GM21526 (cell line): ENCODE measurements at regions not wholly inside any gene's neighbourhood (a gene's known extent, or its start where the extent isn't known, plus 50 kb on each side); places are given as distances from the start of the nearest gene placed in this dataset.

Experiments
- ATAC-seq: cut with Tn5 transposase; IDR thresholded peaks from one replicate; pipeline ENCODE4 v1.9.1; 2021; ENCODE audit warnings: moderate library complexity; ENCODE audit not compliant: unreplicated experiment, low FRiP score

DNA sequence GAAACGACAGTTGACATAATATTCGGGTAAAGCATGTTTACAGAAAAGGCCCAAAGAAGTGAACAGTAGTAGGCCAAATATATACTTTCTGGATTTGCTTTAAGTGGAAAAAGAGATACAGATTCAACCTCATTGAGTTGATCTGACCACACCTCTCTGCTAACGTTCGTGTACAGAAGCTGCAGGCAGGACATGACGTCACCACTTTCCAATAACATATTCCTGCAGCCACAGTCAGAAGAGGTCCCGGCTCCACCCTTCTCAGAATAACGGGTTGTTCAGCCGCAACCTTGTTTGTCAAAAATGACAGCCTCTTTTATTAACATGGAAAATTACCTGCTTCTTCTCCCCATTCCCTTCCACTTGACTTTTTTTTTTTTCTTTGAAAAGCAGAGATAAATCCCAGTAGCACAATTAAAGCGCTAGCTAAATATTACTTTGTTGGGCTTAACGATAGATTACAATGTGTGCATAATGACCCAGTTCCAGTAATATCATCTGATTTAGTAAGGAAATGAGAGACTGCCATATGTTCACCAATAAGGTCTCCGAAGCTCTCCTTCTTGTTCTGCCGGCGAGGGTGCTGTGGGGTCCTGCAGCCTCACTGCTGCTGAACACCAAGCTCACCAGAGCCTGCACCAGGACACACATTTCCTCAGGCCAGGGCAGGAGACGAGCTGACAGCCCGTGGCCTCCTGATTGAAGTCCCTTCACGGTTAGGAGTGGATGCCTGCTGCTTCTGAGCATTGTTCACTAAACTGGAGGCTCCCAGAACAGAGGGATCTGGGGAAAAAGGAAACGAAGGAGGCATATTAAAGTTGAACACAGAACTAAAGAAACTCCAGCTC lies 451.0 kb upstream of the SALL3 start:
- no peak for ATAC-seq

DNA sequence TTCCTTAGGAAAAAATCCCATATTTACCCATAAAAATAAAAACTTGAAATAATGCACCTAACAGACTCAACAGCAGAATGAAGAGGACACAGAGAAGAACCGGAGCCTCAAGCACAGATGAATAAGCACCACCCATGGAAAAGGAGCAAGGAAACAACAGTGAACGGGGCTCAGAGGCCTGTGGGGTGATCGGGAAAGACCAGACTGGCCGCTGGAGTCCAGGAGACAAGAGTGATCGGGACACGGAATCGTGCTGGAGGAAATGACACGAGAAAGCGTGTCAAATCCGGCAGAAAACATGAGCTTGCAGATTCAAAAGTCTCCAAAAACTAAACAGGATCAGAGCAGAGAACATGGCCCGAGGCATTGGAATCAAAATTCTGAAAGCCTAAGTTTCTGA lies 448.0 kb upstream of the SALL3 start:
- ATAC-seq: no peak

DNA sequence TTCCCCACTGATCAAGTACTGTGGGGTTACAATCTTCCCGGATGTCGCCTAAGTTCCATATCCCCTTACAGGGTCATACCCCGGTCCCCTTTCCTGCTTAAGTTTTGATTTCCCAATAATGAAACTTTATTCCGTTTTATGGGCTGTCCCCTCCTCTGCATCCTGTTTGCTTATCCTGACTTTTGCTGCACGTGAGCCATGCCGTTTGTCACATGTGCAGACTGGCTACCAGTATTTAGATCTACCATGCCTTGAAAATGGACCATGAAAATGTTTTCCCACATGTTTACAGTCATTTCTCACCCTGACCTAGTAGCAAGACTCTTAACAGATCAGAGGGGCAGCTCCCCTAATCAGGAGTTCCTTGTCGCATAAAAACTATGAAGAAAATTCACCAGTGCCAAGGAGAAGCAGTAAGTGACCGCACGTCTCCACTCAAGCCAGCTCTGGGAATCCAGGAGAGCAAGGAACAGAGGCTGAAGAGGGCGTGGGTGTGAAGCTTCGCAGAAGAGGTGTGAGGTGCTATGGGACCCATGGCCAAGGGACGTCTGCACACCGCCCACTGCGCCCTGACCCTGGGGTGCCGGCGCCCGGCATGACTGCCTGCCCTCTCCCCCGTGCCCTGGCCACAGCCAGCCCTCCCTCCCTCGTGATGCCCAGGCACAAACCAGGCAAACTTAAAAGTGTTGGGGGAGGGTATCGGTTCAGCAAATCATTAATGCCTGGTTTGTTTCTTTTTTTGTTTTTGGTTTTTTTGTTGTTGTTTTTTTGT lies 440.8 kb upstream of the SALL3 start:
- no peak for ATAC-seq

DNA sequence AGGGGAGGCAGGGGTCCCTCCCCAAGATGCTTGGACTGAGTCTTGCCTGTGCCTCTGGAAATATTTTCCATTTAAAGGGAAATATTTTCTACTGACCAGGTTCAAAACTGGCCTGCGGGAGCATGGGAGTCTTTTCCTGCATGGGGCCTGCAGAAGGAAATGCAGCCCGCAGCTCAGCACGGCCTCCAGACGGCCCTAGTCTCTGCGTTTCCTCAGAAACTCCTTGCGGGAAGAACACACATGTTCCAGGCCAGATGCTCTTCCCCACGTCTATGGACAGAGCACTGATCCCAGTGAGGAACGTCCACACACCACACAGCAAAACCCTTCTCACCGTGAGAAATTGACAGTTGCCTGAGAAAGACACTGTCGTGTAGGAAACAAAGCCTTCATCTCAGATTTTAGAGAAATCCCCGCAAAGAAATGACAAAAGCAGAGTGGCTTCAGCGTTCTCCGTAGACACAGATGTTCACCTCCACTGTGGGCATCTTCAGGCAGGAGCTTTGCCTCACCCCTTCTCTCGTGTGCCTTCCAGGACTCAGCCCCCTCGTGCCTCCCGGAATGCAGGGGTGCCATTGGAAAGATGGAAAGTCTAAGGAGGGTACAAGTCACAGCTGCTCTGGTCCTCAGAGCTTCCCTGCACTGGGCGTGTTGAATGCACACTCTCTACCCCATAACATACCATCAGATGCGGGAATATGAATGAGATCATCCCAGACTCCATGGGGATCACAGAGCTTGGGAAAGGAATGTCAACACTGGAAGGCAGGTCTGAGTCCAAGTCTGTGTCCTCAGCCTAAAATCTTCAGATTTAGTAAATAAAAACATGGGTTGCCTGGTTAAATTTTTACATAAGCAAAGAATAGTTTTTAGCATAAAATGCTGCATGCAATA lies 438.7 kb upstream of the SALL3 start:
- ATAC-seq: no peak

DNA sequence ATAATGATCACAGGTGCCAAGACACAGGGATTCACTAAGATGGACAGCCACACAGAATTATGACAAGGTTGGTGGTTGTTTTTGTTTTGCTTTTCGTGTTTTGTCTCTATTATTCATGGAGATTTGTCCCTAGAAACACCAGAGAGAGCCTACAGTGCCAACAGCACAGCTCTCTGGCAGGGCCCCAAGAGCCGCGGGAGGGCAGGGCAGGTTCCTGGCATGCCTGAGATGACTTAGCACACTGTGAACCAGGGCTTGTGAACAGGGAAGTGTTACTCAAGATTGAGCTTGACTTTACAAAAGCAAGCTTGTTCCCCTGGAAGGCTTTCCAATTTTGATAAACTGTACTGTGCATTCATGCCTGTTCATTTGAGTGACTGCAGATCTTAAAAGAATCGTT lies 437.4 kb upstream of the SALL3 start:
- ATAC-seq: no peak

DNA sequence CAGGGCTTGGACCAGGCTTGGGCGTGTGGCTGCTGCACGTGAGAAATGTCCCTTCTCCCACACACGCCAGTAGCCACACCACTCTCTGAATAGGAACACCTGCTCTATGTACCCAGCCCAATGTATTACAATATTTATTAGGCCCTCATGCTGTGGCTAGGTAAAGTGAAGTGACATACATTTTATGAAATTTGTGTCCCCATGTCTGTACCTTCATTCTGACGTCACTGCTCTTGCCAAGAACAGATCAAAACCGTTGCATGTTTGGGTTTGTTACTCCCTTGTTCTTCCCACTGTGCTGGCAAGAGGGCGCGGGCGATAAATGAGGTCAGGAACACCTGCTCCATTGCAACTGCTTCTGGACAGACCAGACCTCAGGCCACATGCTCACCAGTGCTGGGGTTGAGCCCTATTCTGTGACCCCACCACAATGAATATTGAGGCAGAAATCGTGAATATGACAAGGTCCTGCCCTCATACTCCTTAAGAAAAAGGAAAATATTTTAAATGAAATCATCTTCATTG lies 436.4 kb upstream of the SALL3 start:
- ATAC-seq: no peak

DNA sequence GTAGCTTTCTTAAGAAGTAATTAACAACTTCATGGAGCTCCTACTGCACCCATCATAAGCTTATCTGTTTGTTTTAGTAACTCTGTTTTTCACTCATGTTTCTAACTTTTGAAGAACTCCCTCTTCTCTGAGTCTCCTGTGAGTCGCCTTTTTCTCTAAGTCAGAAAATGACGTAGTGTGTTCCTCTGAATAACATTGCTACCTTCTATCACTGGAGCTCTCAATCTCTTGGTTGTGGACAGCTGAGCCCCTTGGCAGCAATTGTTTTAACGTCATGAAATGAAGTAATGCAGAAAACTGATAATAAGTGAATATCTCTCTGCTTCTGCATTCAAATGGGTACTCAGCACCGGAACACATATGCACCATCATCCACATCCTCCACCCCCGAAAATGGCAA lies 433.3 kb upstream of the SALL3 start:
- ATAC-seq: no peak

DNA sequence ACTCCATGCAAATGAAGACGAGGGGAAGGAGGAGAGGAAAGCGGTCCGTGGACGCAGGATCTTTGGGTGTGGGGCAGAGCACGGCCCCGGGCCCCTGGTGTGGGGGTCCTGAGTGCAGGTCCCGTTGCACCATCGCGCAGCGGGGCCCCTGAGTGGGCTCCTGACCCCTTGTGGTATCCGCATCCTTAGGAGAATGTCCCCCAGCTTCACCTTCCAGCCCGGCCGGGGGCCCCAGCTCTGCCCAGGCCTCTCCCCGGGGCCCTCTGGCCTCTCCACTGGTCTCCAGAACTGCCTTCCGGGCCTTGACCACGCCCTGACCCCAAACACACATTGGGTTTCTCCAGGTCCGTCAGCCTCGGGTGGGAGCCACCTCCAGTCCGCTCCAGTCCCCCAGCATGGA lies 431.8 kb upstream of the SALL3 start:
- no peak for ATAC-seq

DNA sequence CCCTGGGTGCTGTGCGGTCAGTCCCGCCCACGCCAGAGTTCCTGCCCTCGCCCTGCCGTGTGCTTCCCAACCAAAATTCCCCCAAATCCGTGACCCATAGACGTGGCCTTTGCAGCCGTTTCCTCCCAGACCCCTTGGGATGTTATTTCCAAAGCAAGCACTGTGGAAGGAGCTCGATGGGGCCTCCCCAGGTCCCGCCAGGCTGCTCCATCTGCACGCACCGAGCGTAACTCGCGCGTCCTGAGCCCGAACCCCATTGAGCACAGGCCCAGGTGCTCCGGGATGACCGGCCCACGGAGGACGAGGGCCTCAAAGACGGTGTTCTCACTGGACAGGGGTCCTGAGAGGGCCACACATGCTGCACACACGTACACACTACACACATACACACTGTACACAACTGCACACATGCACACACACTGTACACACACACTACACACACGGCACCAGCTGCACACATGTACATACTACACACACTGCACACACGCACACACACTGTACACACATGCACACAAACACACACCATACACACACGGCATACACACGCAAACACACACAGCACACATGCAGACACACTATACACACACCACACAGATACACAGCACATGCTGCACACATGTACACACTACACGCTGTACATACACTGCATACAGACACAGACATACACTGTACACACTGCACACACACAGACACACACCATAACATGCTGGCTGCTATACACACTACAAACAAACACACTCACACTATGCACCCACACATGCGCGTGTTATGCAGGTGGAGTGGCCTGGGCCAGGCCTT lies 431.2 kb upstream of the SALL3 start:
- ATAC-seq: no peak

DNA sequence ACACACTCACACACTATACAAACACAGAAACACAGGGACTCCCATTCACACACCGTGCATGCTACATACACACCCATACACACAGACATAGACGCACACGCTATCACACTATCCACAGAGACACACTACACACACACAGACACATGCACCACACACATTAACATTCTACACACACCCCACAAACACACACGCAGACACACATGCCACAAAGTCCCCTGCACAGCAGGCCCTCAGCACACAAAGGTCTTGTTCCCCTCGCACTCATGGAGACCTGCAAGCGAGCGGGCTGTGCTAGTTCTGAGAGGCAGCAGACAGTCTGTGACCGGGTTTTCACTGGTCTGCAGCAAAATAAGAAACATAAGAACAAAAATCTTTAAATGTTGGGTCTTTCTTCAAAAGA lies 429.6 kb upstream of the SALL3 start:
- no peak for ATAC-seq

DNA sequence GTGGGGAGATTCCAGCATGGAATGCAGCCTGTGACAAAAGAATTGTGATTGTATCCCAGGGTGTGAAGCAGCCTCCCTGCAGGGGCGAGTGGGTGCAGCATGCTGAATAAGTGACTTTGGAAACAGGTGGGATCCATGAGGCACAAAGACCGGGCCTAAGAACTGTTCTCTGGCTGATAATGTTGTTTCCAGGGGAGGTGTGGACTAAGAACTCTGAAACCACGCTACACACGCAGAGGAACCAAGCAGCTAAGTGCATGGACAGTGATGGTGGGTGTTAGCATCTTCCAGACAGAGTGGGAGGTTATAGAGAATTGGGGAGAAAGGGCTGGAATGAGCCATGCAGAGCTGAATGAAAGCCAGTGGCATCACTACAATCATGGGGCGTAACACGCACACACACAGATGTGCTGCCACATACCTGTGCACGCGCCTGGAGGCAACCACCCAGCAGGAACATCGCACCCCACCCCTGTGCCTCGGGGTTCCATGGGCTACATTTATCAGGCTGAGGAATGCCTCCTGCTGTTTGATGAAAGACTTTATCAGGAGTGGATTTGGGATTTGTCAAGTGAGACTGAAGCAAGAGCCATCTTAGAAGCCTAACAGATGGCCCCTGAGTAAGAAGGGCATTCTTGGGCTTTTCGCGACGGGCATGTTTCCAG lies 424.5 kb upstream of the SALL3 start:
- no peak for ATAC-seq

DNA sequence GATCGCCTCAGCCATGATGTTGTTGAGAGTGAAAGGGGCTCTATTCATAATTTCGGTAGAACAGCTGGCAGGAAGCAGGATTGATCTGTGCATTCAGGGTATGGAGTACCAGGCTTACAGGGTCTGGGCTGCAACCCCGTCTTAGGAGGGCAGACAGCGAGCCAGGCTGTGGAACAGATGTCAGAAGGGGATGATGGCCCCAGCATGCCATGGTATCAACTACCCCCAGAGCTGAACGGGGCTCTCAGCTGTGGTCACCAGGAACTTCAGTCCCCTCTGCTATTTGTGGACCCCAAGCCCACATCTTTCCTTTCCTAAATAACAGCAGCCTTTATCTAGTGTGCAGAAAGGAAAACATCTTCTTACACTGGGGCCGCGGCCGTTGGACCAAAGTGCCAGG lies 422.2 kb upstream of the SALL3 start:
- no peak for ATAC-seq

DNA sequence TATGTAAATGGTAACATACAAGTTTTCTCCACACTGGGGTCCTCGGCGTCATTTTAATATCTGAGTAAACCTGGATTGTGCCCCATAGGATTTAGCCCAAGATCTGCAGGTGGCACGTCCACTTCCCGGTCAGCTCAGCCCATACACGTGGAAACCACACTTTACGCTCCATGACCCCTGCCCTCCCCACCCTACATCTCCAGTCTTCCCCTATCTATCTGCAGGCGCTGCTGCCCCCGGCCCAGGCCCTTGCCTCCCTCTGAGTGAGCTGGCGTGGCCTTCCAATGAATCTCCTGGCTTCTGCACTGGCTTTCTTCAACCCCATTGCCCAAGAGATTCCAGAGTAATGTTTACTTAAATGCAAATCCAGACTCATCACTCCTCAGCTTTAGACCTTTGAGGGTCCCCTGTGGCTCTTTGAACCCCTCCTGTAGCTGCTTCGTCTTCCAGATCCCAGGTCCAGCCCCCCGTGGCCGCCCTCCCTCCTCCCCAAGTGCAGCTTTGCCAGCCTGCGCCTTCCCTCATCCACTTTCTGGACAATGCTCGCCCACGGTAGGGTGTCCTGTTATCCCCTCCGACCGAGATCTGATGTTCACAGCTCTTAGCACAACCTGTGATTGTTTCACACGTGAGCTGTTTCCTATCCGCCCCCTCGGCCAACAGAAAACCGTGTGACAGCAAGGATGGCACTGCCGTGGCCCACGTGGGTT lies 421.4 kb upstream of the SALL3 start:
- ATAC-seq: no peak

DNA sequence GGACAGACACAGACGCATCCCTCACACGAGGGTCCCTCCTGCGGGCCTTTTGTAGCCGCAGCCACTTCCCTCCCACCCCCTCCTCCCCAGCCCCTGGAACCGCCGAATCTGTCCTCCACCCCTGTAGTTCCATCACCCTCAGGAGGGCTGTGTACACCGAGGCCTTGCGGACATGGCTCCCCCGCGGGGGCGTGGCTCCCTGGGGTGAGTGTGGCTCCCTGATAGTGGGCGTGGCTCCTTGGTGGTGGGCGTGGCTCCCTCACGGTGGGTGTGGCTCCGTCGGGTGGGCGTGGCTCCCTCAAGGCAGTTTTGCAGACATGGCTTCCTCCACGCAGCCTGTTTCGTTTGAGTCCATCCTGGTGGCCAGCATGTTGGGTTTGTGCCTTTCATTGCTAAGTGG lies 420.7 kb upstream of the SALL3 start:
- no peak for ATAC-seq

DNA sequence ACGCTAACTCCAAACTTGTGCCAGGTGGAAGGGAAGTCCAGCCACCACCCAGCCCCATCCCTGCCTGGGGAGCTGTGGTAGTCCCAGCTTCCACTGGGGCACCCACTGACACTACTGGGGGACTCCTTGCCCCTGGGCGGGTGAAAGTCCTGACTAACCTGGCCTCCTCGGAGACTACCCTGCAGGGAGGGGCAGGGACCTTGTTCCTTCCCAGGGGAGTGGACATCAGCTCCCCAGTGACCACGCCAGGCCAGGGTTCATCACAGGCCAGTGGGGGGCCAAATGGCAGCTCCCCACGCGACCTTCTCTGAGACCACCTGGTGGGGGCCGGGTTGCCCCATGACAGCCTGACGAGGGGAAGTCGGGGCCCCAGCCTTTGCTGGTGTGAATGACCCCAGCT lies 420.0 kb upstream of the SALL3 start:
- no peak for ATAC-seq

DNA sequence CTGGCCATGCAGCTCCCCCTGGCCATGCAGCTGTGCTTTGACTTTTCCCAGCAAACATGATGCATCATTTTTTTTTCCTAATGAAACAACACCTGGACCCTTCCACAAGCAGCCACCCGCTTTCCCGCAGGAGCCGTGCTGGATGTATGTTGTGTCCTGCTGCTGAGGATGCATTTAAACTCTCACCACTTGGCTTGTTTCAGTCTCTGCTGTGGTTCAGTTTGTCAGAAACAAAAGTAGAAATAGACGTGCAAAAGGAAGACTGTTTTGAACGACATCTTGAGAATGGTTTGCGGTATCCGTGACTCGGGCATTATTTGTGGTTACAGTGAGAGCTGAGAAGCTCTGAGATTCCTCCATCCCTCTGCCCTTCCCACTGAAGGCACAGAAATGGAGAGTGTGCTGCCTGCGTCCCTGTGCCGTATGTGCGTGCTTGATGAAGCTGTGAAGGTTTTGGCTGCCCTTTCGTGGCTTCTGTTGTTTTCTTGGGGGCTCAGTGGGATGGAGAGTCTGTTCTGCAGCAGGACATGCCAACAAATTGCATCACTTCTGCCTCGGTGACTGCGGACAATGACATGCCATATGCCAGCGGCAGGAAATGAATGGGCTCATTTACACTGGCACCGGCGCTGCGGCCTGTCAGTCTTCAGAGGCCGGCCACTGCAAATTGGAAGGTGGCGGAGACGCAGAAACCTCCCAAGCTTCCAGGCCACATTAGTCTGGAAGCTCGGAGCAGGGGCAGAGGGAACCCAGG lies 417.7 kb upstream of the SALL3 start:
- ATAC-seq: no peak

DNA sequence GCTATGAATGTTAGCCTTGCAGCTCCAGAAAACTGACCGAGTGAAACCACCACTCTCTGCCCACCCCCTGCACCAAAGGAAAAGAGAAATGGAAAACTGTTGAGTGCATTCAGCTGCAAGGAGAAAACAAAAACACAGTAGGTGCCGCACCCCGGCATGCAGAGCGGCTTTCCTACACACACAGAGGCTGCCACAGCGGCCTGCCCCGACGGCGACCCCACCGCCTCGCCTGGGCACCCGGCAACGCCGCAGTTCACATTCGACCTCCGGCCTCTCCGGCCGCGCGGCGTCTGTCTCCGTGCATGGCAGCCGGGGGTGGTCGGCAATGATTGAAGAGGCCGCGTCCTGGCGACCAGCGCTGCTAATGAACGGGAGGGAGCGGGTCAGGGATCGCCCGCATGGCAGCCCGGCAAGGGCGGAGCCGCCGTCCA lies 417.1 kb upstream of the SALL3 start:
- ATAC-seq: no peak

DNA sequence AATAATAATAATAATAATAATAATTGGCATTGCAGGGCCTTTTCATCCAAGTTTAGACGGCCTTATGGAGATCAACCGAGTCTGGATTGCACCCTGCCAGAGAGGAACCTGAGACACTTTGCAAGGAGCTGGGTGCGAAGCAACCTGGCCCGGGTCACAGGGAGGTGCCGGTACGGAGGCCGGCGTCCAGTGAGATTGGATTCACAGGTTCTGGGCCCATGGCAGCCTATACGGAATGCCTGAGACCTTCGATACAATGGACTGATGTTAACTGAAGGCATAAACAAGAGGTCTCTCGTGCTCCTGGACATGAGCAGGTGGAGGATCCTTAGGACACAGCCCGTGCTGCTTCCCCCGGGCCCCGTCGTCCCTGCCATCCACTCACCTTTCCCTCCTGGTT lies 416.5 kb upstream of the SALL3 start:
- no peak for ATAC-seq
